Loucy (cell line): ENCODE measurements at regions not wholly inside any gene's neighbourhood (a gene's known extent, or its start where the extent isn't known, plus 50 kb on each side); places are given as distances from the start of the nearest gene placed in this dataset.

Experiments
- EZH2phosphoT487 ChIP-seq: fragments of 200-600 bp; IDR thresholded peaks from 2 replicates; pipeline ENCODE4 v1.6.1; 2018; ENCODE audit warnings: antibody characterized with exemption, mild to moderate bottlenecking, moderate library complexity, borderline replicate concordance
- TF ChIP-seq, protein P1 (sequence below): fragments of 200-600 bp; sonication (generic); conservative IDR thresholded peaks from 2 replicates; pipeline ENCODE4 v1.5.1; 2014; ENCODE audit warnings: mild to moderate bottlenecking, antibody characterized with exemption, low read length

DNA sequence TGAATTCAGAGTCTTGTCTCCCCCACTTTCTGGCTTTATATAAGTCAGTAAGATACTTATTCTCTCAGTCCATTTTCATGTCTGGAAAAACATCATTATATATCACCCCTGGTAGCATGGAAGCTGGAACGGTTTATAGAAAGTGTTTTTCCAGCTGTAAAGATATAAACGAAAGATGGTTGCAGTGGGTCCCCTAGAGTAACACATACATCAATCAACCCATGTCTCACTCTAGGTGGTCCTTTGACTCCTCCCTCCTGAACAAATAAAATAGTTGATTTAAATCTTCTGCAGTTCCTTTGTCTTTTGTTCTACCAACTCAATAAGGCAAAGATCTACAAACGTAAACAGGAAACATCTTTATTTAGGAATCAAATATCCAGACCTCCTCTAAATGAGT is 1306.1 kb upstream of the TENM3 start:
- TF ChIP-seq, protein P1, sequence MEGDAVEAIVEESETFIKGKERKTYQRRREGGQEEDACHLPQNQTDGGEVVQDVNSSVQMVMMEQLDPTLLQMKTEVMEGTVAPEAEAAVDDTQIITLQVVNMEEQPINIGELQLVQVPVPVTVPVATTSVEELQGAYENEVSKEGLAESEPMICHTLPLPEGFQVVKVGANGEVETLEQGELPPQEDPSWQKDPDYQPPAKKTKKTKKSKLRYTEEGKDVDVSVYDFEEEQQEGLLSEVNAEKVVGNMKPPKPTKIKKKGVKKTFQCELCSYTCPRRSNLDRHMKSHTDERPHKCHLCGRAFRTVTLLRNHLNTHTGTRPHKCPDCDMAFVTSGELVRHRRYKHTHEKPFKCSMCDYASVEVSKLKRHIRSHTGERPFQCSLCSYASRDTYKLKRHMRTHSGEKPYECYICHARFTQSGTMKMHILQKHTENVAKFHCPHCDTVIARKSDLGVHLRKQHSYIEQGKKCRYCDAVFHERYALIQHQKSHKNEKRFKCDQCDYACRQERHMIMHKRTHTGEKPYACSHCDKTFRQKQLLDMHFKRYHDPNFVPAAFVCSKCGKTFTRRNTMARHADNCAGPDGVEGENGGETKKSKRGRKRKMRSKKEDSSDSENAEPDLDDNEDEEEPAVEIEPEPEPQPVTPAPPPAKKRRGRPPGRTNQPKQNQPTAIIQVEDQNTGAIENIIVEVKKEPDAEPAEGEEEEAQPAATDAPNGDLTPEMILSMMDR: no peak
- TF ChIP-seq EZH2phosphoT487: no peak
